GM12878 (cell line): ENCODE measurements at regions not wholly inside any gene's neighbourhood (a gene's known extent, or its start where the extent isn't known, plus 50 kb on each side); places are given as distances from the start of the nearest gene placed in this dataset.

ENCODE experiments used
- ATAC-seq: fragments of 200-7000 bp; cut with Tn5 transposase; 3 replicates; pipeline ENCODE4 v1.9.1; 2020; ENCODE audit warnings: mild to moderate bottlenecking, moderate library complexity
- BruUV-seq: library from RNA; stranded (reverse); fragments of 400-500 nt; replicated peaks from 2 replicates; lab custom pipeline; 2021; lab: Mats Ljungman, UMichigan
- CTCF ChIA-PET: fragments of 300-600 bp; sonication (Branson Sonifier 250); formaldehyde crosslinking; extraction: SDS; loops from one replicate; lab custom pipeline; 2021; ENCODE audit warnings: inconsistent platforms; lab: Yijun Ruan, JAX
- POLR2A ChIA-PET: fragments of 350-600 bp; formaldehyde crosslinking; extraction: SDS; loops from one replicate; lab custom pipeline; 2021; ENCODE audit warnings: inconsistent platforms; lab: Charles Lee
- RAD21 ChIA-PET: fragments of 300-600 bp; sonication (Branson Sonifier 250); formaldehyde crosslinking; loops from one replicate; lab custom pipeline; 2023; ENCODE audit warnings: antibody characterized with exemption; ENCODE audit not compliant: unreplicated experiment; lab: Charles Lee
- SMC1A ChIA-PET: fragments of 300-600 bp; sonication (Branson Sonifier 250); formaldehyde crosslinking; loops from one replicate; lab custom pipeline; 2023; ENCODE audit not compliant: unreplicated experiment, uncharacterized antibody; lab: Charles Lee
- DNase-seq: peaks from one replicate; pipeline ENCODE4 v3.0.0-alpha.2; 2011; ENCODE audit warnings: low read depth, low spot score
- FAIRE-seq: peaks from 3 replicates; lab custom pipeline; 2011; peaks lifted over from hg19 to GRCh38; lab: Jason Lieb, UNC
- H2AFZ ChIP-seq: 2 replicates; pipeline ENCODE4 v1.6.0; 2011; ENCODE audit warnings: low read depth, low read length, control low read depth; ENCODE audit not compliant: control insufficient read depth
- H3K27ac ChIP-seq: 2 replicates; pipeline ENCODE4 v1.5.1; 2011; ENCODE audit warnings: control low read depth; ENCODE audit not compliant: control insufficient read depth, insufficient read depth
- H3K27me3 ChIP-seq, 2 experiments: replicated peaks in 1 of 2; 2 replicates each; pipeline versions ENCODE4 v1.6.0 to v1.6.1; 2011; ENCODE audit warnings: low read length in 1 of 2; ENCODE audit not compliant: control insufficient read depth in 2 of 2, insufficient read depth in 2 of 2
- H3K36me3 ChIP-seq, 2 experiments: 2 replicates each; pipeline ENCODE4 v1.5.1; 2011; ENCODE audit warnings: low read length in 1 of 2; ENCODE audit not compliant: control insufficient read depth in 2 of 2, insufficient read depth in 2 of 2
- H3K4me1 ChIP-seq: 2 replicates; pipeline ENCODE4 v1.6.1; 2011; ENCODE audit warnings: mild to moderate bottlenecking, low read length, moderate library complexity, mixed read lengths; ENCODE audit not compliant: control insufficient read depth, insufficient read depth
- H3K4me2 ChIP-seq: 2 replicates; pipeline ENCODE4 v1.6.0; 2011; ENCODE audit warnings: control low read depth; ENCODE audit not compliant: control insufficient read depth, insufficient read depth
- H3K4me3 ChIP-seq: fragments of 200-600 bp; sonication (generic); 2 replicates; pipeline ENCODE4 v1.5.1; 2016
- H3K79me2 ChIP-seq: 2 replicates; pipeline ENCODE4 v1.6.0; 2011; ENCODE audit warnings: low read length; ENCODE audit not compliant: control insufficient read depth, insufficient read depth
- H3K9ac ChIP-seq: 2 replicates; pipeline ENCODE4 v1.8.0; 2011; ENCODE audit warnings: low read length, control low read depth, mixed read lengths; ENCODE audit not compliant: control insufficient read depth, insufficient read depth
- H3K9me3 ChIP-seq: replicated peaks from 3 replicates; pipeline ENCODE4 v1.5.1; 2011; ENCODE audit warnings: mild to moderate bottlenecking, low read length; ENCODE audit not compliant: control insufficient read depth, insufficient read depth
- H4K20me1 ChIP-seq: 2 replicates; pipeline ENCODE4 v1.6.0; 2011; ENCODE audit not compliant: control insufficient read depth, insufficient read depth
- CEBPB ChIP-seq, 2 experiments: fragments of 150-350 bp in 1 of 2; IDR thresholded peaks; 2 replicates each; pipeline ENCODE4 v1.6.1; 2012 to 2014; ENCODE audit warnings: low read depth in 2 of 2, low read length in 2 of 2, borderline replicate concordance in 1 of 2, inconsistent platforms in 1 of 2
- CREM ChIP-seq: IDR thresholded peaks from 2 replicates; pipeline ENCODE4 v1.6.1; 2014; ENCODE audit warnings: antibody characterized with exemption, low read depth
- E2F4 ChIP-seq: IDR thresholded peaks from 2 replicates; pipeline ENCODE4 v1.6.1; 2012; ENCODE audit warnings: low read depth, low read length, improper control_type of control experiment
- ETV6 ChIP-seq, 2 experiments: fragments of 450-650 bp in 1 of 2; IDR thresholded peaks in 1 of 2; conservative IDR thresholded peaks in 1 of 2; 2 replicates each; pipeline ENCODE4 v1.6.1; 2014; ENCODE audit warnings: antibody characterized with exemption in 1 of 2, borderline replicate concordance in 1 of 2, low read depth in 1 of 2, mild to moderate bottlenecking in 1 of 2, moderate library complexity in 1 of 2
- GABPA ChIP-seq: IDR thresholded peaks from 2 replicates; pipeline ENCODE4 v1.6.1; 2014; ENCODE audit warnings: antibody characterized with exemption, low read depth, mild to moderate bottlenecking, inconsistent platforms
- HDAC2 ChIP-seq: fragments of 200-600 bp; sonication (generic); IDR thresholded peaks from 2 replicates; pipeline ENCODE4 v1.6.1; 2017
- IRF4 ChIP-seq: IDR thresholded peaks from 2 replicates; pipeline ENCODE4 v1.6.1; 2011; ENCODE audit warnings: low read depth, low read length
- LARP7 ChIP-seq: fragments of 450-650 bp; IDR thresholded peaks from 2 replicates; pipeline ENCODE4 v1.6.1; 2017; ENCODE audit warnings: mild to moderate bottlenecking
- NR2C1 ChIP-seq: fragments of 450-650 bp; IDR thresholded peaks from 2 replicates; pipeline ENCODE4 v1.6.1; 2017; ENCODE audit warnings: antibody characterized with exemption, mild to moderate bottlenecking, moderate library complexity
- PAX5 ChIP-seq: IDR thresholded peaks from 2 replicates; pipeline ENCODE4 v1.6.1; 2011; ENCODE audit warnings: low read depth, low read length, borderline replicate concordance
- RELB ChIP-seq: fragments of 450-650 bp; IDR thresholded peaks from 2 replicates; pipeline ENCODE4 v1.6.1; 2017; ENCODE audit warnings: low read depth, mild to moderate bottlenecking, moderate library complexity
- TBL1XR1 ChIP-seq: IDR thresholded peaks from 2 replicates; pipeline ENCODE4 v1.6.1; 2012; ENCODE audit warnings: low read depth, low read length, improper control_type of control experiment
- USF2 ChIP-seq: IDR thresholded peaks from 2 replicates; pipeline ENCODE4 v1.6.1; 2011; ENCODE audit warnings: low read depth, low read length, improper control_type of control experiment, borderline replicate concordance
- ZNF217 ChIP-seq: fragments of 450-650 bp; IDR thresholded peaks from 2 replicates; pipeline ENCODE4 v1.6.1; 2017; ENCODE audit warnings: antibody characterized with exemption, mild to moderate bottlenecking
- ZNF592 ChIP-seq: fragments of 450-650 bp; IDR thresholded peaks from 2 replicates; pipeline ENCODE4 v1.6.1; 2017; ENCODE audit warnings: mild to moderate bottlenecking, moderate library complexity
- WGBS: methylation state at CpG from one replicate; pipeline ENCODE4 v1.1.6; 2016; ENCODE audit warnings: low lambda C conversion rate; ENCODE audit not compliant: insufficient replicate concordance, insufficient coverage; ENCODE audit errors: missing lambda C conversion rate; 5-methylcytosine and 5-hydroxymethylcytosine counted together
- in situ Hi-C: fragments of 300-500 bp; cut with MboI; formaldehyde crosslinking; loops from 9 replicates; pipeline ENCODE4 v1.14.3; 2018; ENCODE audit warnings: mixed read lengths
- intact Hi-C: fragments of 100-400 bp; cut with micrococcal nuclease; formaldehyde crosslinking; loops from one replicate; pipeline ENCODE4 v1.14.2; 2022; ENCODE audit not compliant: unreplicated experiment
- TF ChIP-seq, protein P1 (sequence below): IDR thresholded peaks from 2 replicates; pipeline ENCODE4 v1.6.1; 2011; ENCODE audit warnings: mild to moderate bottlenecking, low read depth, low read length, moderate library complexity; ENCODE audit not compliant: insufficient replicate concordance

DNA sequence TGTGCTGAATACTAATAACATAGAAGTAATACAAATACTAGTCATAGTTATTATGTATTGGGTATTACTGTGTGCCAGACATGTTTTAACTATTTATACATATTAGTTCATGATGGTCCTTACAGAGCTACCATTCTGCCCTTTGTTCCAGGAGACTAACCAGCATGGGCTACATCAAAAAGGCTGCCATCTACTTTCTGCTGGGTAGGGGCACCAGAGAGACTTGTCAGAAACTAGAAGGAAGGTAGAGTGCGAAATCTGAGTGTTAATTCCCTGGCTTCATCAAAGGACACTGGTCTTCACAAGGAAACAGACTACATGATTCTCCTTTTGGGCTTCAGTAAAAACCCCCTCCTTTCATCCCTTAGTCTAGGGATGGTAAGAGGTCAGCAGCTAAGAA lies 347.8 kb downstream of the GBA3 start:
- SMC1A ChIA-PET, result interaction anchor here (0.8 to 1.0 kb wide), 3 partner anchors 39 to 282 kb away, joined by 3 read pairs; no protein-coding TSS in a partner anchor
- no peak overlapping the region for H3K27ac ChIP-seq
- POLR2A ChIA-PET, result no interaction called here
- no peak for FAIRE-seq
- H3K27me3 ChIP-seq, result no peaks in the 10 kb centered on the region
- H3K9me3 ChIP-seq, result no peaks in the 10 kb centered on the region
- DNase-seq, result no peak
- CTCF ChIA-PET, result interaction anchor here (1.3 to 2.0 kb wide), 2 partner anchors 16 to 92 kb away, joined by 3 to 5 read pairs; no protein-coding TSS in a partner anchor
- intact Hi-C loops, result no loop called here
- H2AFZ ChIP-seq, result no peak overlapping the region
- H4K20me1 ChIP-seq, result no peaks in the 10 kb centered on the region
- RAD21 ChIA-PET, result interaction anchor here (0.8 kb wide), 1 partner anchor 8 kb away, joined by 4 read pairs; no protein-coding TSS in a partner anchor
- no peak for ATAC-seq
- no peak overlapping the region for H3K9ac ChIP-seq
- no peaks in the 10 kb centered on the region for H3K36me3 ChIP-seq
- H3K4me2 ChIP-seq, result no peak overlapping the region
- H3K4me1 ChIP-seq, result no peaks in the 10 kb centered on the region
- no peaks in the 10 kb centered on the region for H3K79me2 ChIP-seq
- no TSS peak for BruUV-seq
- H3K4me3 ChIP-seq, result no peak overlapping the region
- in situ Hi-C loops, result no loop called here
- 14% methylated on average over 1 of the region's 1 CpG for WGBS
- TF ChIP-seq HDAC2 (no peak), CREM (no peak), NR2C1 (no peak), PAX5 (no peak), TBL1XR1 (no peak), CEBPB (IDR thresholded peaks at IDR 0.05; ENCODE audit: borderline replicate concordance in 1 of 2, low read depth in 2 of 2, low read length in 2 of 2) (no peak), E2F4 (no peak), ZNF592 (no peak), GABPA (no peak), USF2 (no peak), IRF4 (no peak), RELB (no peak), ZNF217 (no peak), ETV6 (conservative IDR thresholded peaks at IDR 0.05 in 1 of 2, IDR thresholded peaks at IDR 0.05 in 1 of 2; ENCODE audit: borderline replicate concordance in 1 of 2, low read depth in 1 of 2) (no peak), LARP7 (no peak)
- TF ChIP-seq, protein P1, sequence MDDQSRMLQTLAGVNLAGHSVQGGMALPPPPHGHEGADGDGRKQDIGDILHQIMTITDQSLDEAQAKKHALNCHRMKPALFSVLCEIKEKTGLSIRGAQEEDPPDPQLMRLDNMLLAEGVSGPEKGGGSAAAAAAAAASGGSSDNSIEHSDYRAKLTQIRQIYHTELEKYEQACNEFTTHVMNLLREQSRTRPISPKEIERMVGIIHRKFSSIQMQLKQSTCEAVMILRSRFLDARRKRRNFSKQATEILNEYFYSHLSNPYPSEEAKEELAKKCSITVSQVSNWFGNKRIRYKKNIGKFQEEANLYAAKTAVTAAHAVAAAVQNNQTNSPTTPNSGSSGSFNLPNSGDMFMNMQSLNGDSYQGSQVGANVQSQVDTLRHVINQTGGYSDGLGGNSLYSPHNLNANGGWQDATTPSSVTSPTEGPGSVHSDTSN, result no peak
